Fibroblast of upper back skin (primary cell): ENCODE measurements at regions not wholly inside any gene's neighbourhood (a gene's known extent, or its start where the extent isn't known, plus 50 kb on each side); places are given as distances from the start of the nearest gene placed in this dataset.

Experiments
- DNase-seq: peaks from one replicate; pipeline ENCODE4 v3.0.0-alpha.2; 2013

DNA sequence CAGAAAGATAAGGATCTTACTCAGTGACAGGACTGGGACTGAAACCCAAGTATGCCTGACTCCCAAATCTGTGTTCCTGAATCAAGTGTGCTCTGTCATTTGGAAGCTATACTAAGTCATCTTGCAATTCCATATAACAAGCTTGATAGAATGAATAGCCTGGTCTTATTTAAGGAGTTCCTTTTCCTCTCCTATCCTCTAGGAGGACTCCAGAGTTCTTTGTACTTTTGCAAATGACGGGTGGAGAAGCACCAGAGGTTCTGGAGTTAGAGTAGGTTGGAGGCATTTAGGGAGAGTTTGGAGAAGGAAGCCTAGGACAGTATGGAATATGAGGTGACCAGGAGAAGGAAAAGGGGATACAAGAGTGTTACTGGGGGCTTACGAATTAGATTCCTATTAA is 92.9 kb upstream of the RCN1 start:
- no peak for DNase-seq

DNA sequence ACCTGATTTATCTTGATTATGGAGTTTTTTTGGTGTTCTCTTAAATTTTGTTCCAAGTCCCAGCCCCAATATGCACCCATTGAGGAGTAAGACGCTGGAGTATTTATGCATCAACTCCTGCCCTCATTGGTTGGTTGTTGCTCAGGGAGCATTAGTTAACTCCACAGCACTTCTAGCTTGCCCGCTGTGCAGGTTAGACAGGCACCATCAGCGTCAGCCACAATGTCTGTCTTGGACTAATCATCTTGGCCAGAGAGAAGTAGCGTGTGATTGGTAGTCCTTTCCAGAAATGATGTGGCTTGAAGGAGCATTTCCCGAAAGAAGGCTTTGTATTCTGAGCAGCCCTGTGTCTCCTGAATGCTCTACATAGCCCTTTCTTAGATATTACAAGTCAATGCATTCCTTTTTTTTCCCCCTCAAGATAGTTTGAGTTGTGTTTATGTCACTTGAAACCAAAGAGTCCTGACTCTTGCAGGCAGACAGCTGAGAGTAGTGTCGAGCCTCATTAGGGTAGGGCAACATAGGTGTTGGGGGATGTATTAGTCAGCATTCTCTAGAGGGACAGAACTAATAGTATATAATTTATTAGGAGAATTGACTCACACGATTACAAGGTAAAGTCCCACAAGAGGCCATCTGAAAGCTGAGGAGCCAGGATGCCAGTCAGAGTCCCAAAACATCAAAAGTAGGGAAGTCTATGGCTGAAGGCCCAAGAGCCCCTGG is 94.6 kb upstream of the RCN1 start:
- no peak for DNase-seq

DNA sequence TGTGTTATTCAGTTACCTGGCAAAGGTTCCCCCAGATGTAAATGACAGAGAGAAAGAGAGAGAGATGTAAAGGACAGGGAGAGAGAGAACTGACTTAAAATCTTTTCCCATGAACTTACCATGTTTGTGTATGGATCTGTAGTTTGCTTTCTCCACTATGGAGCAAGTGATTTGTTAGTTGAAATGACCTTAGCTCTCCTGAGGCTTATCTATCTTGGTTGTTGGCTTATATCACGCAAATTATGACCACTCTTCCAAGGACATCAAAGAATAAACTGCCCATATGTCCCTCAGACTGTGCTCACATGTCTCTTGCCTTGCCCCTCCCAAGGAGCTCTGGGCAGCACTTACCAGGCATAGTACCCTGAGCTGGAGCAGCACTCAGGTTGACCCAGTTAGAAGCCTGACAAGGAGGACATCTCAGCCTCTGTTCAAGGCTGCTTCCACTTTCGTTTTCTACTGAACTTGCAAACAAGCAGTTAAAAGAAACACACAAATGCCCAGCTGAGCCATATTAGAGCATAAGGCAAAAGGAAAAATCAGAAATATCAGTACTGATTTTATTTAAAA is 95.3 kb upstream of the RCN1 start:
- no peak for DNase-seq

DNA sequence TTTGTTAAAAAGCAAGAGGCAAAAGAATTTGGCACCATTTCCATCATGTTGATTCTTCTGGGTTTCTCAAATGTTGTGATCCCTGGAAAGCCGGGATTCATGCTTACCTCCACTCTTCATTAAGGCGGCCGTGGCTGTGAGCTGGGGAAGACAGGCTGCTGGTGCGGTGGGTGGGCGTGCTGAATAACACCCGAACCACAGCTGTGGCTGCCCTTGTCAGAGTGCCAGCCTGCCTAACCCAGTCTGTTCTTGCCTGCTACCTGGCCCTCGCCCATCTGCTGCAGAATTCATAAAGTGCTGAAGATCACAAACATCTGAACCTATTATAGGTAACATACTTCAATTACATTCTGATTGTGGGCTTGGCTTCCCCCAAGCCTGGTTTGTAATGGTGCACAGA is 95.8 kb upstream of the RCN1 start:
- DNase-seq, result no peak

DNA sequence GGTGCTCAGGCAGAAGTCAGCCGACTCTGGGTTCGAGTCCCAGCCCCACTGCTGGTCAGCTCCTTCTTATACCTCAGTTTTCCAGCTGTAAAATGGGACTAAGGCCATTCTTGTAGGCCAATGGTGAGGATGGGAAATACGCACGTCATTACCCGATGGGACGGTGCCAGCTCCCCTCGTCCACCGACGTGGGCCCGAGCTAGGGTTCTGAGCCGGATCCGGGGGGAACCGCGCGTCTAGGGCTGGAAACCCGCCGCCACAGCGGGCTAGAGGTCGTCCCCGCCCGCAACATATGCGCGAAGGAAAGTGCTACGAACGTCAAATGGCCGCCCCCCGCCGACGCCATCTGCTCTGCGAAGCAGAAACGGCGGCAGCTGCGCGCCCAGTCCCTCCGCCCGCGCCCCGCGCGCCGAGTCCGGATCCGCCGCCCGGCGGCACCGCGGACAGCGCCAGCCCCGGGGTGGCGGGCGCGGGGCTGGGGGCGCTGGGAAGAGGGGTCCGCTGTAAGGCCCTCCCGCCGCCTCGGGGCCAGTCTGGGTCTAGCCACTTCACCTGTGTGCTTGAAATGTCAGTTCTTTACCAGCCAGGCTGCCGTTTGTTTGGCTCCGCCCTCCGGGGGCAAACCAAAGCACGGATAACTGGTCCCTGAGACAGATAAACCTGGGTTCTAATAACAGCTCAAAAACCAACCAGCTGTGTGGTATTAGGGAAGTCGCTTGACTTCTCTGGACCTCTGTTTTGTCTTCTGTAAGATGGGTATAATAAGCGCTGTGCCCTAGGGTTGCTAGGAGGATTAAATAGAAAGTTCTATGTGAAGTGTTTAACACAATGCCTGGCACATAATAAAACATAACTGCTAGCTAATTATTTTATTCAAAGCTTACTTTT is 103.5 kb upstream of the RCN1 start:
- DNase-seq, result no peak

DNA sequence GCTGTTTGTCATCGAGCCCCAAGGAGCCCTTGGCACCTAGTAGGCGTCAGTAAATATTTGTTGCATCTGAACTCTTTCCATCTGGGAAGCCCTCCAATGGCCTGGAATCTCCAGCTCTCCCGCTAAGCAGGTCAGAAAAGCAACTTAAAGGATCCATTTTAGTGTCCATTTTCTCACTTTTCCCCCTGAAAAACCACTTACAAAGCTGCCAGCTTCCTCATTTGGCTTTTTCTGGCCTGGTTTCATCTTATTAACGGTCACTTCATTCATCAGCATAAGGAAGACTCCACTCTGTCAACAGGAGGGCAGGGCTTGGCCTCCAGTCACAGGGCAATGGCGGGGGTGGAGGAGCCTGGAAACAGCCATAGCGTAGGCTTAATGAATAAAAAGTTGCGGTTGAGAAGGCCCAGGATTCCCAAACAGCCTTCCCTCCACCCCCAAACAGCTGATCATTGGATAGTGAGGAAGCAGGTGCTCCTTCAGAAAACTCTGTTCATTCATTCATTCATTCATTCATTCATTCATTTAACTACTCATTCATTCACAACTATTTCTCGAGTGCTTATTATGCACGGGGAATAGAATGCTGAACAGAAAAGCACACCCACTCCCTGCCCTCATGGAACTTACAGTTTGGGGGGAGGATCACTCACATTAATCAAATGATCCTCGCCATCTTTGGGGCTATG is 104.5 kb upstream of the RCN1 start:
- no peak for DNase-seq

DNA sequence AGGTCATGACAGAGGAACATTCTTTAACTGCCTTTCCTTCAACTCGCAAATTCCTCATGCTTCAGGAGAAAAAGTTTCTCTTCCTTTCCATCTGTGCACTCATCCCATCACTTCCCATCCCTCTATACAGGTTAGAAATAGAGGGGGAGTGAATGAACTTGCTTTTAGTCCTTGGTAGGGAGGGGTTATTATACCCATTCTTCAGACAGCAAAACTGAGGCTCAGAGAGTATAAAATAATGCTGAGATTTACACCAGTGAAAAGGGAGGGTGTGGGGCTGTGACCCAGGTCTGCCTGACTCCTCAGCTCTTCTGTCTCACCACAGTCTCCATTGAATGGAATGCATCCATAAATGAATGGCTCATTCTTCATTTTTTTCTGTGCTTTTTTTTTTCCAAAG is 109.4 kb upstream of the RCN1 start:
- DNase-seq, result no peak

DNA sequence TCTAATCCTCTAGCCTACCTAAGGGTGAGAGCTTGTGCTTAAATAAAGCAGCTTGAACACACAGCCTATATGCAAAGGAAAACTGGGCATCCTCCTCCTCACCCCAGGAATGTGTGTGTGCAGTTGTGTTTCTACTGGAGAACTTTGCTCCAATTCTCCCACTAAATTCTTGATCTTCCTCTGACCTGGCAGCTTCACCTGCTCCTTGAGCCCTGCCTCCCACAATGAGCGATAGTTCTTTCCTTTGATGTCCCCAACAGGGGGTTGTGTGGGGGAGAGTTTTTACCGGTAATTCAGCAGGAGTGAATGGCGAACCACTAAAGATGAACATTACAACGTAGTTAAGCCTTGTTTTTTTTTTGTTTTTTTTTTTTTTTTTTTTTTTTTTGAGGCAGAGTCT is 113.5 kb upstream of the RCN1 start:
- DNase-seq, result no peak

DNA sequence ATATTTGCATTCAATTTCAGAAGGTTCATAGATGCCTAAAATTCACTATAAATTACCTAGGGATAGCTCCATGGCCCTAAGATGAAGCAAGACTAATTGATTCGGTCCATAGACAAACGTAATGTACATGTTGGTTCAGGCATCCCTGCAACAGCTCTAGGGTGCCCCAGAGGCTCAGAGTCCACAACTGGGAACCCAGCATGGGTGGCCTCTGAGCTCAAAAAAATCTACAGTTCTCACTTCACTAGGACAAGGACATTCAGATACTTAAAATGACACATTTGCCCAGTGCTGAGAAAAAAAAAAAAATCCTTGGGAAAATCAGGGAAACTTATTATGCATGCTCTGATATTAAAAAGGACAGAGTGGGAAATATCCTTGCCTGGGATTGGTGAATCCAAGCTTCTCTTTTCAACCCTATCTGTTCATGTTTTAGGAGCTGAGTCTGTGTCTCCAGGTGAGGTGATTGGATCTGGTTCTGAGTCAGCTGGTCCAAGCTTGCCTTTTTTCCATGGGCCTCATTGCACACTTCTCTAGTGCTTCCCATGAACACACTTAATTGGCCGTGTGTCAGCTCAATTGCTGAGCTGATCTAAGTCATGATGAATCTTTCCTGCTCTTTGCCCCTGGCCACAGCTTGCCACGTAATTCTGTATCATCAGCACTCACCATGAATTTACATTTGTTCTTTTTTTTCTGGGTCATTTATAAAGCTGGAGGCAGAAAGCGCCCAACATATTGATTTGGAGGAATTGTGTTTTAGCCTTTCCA is 116.3 kb upstream of the RCN1 start:
- peak; percentile 83 for DNase-seq

DNA sequence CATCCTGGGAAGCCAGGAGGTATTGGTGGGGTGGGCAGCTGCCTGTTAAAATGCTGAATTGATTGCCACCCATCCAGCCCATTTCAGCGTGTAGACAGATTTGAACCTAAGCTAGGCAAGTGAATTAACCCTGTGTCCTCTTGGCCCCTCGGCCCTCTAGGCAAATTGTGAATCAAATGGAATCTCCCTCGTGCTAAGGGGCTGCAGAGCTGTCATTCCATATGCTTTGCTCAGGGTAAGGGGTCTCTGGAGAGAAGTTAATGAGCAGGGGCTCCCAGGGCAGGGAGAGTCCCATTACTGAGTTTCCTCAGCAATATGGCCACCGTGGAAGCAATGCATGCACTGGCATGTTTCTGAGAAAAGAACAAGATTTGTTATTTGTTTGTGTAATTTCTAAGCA is 117.7 kb upstream of the RCN1 start:
- no peak for DNase-seq

DNA sequence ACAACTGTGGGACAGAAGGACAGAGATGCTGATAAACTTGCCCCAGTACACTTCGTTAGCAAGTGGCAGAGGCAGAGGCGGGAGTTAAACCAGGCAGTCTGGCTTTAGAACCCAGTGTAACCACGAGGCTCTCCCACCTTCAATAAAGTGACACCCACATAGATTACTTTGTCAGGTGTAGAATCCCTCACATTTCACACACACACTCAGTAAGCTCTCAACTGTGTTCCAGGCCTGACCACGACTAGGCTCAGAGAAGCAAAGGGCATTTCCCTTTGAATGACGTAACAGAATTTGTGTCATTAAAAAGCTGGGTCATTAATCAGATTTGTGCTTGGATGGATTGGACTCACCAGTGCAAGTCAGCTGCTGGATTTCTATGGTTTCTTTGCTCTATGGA is 118.3 kb upstream of the RCN1 start:
- DNase-seq, result no peak

DNA sequence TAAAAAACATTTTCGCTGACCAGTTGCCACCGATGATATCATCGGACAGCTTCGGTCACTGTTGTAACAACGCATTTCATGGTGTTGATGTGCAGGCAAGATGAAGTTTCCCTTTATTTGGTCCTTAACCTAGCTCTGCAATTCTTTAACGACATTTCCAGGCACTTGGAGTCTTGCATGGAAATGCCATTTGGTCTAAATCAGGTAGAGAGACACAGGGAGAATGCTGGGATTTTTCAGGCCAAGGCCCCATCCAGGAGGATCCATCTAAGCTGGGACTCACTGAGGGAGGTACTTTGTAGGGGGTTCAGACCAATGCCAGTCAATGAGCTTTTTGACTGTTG is 121.5 kb upstream of the RCN1 start:
- no peak for DNase-seq

DNA sequence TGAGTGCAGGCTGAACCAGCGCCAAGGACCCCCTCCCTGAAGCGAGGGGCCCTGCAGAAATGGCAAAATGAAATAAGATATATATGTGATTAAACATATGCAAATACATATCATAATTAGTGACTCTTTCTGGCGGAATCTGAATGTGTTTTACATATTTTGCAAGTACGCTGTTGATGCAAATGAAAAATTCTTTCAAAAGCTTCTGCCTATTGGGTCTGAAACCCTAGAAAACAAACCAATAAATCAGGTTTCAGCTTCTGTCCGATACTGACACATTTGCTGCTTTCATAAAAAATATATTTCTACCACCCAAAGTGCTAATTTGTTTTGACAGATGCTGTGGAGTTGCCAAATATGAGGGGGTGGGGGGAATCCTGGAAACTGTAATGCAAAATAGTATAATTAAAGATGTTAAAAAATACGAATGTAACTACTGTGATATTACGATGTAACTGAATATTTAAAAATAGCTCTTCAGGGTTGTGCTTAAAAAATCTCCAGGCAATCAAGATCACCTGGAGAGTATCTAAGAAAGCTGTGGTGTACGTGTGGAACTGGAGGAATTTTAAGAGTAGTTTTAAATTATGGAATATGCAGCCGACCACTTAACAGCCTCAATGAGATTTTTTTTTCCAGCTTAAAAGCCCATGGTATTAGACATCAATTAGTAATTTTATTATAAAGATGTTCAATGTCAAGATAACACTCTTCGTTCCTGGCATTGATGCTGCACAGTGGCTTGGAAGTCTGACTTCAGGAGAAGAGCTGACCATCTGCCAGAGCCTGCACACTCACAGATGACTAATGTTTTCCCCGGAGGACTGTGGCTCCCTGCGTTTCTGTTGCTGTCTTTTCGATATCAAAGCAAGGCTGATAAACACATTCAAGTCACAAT is 122.2 kb upstream of the RCN1 start:
- peak; percentile 77 for DNase-seq

DNA sequence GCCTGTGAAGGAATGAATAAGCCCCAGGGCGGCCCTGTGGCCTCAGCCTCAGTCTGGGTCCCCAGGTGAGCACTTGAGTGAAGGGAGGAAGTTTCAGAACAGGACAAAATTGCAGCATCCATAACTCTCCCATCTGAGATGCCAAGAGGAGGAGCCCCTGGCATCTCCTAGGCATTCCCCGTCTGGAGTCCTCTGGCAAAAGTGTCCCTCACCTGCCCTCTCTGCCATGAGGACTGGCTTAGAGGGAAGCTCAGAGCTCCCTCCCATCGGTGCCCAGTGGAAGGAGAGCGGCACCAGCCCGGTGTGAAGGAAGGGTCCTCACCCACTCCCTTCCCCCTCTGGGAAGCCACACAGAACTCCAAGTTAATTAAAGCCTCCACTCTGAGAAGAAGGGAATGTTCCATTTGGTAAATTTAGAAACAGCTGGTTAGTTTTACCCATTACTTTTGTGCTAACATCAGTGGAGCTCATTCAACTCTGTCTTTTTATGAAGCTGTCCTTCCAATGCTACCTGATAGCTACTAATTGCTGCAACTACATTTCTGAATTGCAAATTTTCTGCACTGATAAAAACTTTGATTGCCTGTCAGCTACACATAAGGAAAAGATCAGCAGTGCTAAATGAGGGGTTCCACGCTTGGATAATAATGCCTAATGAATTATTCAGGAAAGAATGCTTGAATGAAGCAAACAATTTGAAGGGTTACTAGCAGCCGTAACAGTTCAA is 123.3 kb upstream of the RCN1 start:
- no peak for DNase-seq

DNA sequence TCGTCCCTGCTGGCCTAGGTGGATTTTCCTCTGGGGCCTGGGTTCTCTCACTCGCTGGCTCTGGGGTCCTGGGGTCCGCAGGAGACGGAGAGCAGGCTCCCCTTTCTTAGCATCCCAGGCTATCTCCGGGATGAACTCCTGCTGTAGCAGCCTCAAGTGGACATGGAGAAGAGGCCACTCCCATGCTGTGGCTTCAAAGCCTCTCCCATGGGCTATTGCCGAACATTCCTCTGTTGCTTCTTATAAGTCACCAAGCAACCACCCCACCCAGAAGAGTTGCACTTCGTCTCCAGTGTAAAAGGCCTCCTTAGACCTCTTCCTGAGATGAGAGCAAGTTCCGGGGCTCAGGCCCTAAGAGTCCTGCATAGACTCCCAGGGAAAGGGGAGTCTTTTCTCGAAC is 124.0 kb upstream of the RCN1 start:
- no peak for DNase-seq

DNA sequence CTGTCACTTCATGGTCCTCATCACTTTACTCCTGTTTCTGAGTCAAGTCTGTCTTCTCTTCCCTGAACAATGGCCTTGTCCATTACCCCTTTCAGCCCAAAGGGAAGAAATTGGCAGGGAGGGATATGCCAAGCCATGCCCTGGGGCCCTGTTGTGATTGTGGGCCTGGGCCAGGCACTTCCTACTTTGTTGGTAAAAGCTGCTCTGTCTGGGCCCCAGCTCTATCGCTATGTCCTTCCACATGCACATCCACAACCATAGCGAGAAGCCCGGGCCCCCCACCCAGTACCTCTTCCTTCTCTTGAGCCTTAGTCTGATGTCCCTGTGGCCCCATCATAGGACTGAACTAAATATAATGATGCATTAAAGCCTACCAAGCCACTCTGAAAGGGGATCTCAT is 126.7 kb upstream of the RCN1 start:
- no peak for DNase-seq

DNA sequence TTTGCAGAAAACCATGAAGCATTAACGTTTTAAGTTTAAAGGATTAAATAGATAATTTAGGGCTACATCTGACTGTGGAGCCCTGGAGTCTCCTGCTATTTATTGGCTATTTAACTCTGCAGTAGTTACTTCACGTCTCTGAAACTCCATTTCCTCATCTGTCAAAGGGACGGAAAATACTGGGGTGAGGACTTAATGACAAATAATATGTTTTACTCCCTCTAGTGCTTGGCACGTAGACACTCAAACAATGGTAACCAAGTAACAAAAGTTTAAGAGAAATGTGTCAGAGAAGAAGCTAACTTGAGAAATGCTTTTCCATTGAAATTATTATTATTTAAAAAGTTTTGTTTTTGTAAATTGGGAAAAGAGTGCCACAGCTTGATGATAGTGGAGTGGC is 130.7 kb upstream of the RCN1 start:
- DNase-seq, result no peak

DNA sequence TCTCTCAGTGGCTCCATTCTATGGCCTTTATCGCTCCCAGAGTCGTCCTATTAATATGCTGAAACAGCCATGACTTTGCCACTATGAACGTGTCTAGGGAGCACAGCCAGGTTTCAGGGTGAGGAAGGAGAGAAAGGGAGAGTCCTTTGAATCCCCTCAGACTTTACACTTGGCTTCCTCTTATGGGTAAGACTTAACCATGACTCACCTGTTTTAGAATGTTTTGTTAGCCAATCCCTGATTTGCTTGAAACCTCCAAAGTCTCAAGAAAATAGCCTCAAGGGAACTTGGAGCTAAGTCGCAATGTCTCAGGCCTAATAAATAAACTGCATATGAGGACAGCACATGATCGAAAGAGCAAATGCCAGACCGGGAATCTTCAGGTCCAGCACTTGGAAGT is 131.2 kb upstream of the RCN1 start:
- DNase-seq, result peak; percentile 48

DNA sequence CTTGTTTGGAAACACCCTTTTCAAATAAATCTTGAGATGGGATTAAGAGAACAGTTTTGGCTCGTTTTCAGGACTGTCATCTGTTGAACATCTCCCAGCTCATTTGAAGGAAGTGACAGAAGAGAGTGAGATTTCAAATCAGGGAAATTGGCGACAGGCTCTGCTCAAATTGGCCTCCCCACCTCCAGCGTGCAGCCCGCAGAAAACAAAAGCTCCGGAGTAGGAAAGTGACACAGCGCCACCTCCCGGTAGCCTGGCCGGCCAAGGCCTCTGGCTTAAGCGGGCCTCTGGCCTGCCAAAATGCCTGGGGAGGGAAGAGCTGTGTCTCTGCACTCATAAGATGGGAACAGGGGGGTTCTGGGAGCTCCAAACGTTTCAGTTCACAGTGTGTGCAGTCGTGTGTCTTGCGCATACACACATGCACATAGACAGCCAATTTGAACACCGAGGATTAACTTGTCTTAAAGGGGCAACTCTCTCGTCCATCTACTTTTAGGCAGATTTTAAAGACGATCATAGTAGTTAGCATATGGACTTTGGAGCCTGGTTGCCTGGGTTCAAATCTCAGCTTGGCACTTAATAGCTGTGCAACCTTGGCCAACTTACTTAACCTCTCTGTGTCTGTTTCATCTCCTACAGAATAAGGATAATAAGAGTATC is 132.7 kb upstream of the RCN1 start:
- peak; percentile 59 for DNase-seq

DNA sequence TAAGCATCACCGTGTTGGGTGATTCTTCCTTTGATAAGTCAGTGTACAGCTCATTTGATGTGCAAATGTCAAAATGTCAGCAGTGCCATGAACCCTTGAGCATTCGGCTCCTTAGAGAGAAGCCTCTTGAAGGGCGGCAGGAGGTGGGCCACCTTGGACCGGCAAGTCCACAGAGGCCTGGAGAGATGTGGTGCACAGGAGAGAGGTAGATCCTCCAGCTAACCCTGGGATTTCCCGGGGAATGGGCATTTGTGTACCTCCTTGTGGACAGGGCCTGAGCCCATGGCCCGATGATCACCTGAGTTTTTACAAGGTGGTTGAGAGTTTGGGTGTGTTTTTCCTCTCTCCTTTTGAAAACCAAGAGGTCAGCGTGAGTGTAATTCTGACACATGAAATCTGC is 133.2 kb upstream of the RCN1 start:
- DNase-seq, result no peak

DNA sequence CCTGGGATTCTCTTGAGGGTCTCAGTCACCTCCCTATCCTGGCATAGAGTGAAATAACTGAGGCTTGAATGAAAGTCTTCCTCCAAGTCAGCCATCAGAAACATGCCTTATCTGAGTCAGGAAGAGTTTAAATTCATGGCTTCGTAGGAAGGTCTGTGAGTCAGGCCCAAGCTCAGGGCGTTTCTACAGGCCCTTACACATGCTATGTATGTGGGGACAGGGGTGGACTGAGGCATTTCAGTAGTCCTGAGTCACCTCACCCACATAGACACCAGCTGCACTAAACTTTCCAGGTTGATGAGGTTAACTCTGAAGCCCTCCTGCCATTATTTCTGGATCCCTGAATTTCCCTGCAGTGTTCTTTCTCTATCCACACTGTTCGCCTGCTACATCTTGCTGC is 134.6 kb upstream of the RCN1 start:
- peak; percentile 25 for DNase-seq
